H1 (cell line): ENCODE measurements at regions not wholly inside any gene's neighbourhood (a gene's known extent, or its start where the extent isn't known, plus 50 kb on each side); places are given as distances from the start of the nearest gene placed in this dataset.

Source experiments
- CTCF ChIA-PET: fragments of 300-600 bp; sonication (Branson Sonifier 250); formaldehyde crosslinking; loops from one replicate; lab custom pipeline; 2021; ENCODE audit not compliant: partially characterized antibody; lab: Charles Lee
- POLR2A ChIA-PET: fragments of 300-600 bp; sonication (Branson Sonifier 250); formaldehyde crosslinking; loops from one replicate; lab custom pipeline; 2021; ENCODE audit warnings: inconsistent platforms; ENCODE audit not compliant: partially characterized antibody; lab: Charles Lee
- DNase-seq, 2 experiments: peaks; one replicate each; pipeline versions ENCODE4 v3.0.0 to v3.0.0-alpha.2; 2010 to 2022; ENCODE audit warnings: low spot score in 2 of 2, low read depth in 1 of 2, mixed read lengths in 1 of 2
- FAIRE-seq: peaks from 2 replicates; lab custom pipeline; 2011; peaks lifted over from hg19 to GRCh38; lab: Jason Lieb, UNC
- H2AFZ ChIP-seq: 2 replicates; pipeline ENCODE4 v1.8.1; 2012; ENCODE audit warnings: low read length, inconsistent platforms
- H2AK5ac ChIP-seq: 2 replicates; pipeline ENCODE4 v1.6.1; 2013; ENCODE audit warnings: low read depth, low read length
- H2BK120ac ChIP-seq: replicated peaks from 2 replicates; pipeline ENCODE3; 2013; ENCODE audit warnings: low read depth, low read length, inconsistent platforms
- H2BK12ac ChIP-seq: 2 replicates; pipeline ENCODE4 v1.6.1; 2013; ENCODE audit warnings: low read depth, low read length
- H2BK15ac ChIP-seq: 2 replicates; pipeline ENCODE4 v1.6.1; 2013; ENCODE audit warnings: low read length
- H2BK20ac ChIP-seq: 2 replicates; pipeline ENCODE4 v1.6.1; 2013; ENCODE audit warnings: low read length
- H2BK5ac ChIP-seq: 2 replicates; pipeline ENCODE4 v1.6.1; 2013; ENCODE audit warnings: low read depth, low read length
- H3K14ac ChIP-seq: 2 replicates; pipeline ENCODE4 v1.6.1; 2013; ENCODE audit warnings: inconsistent platforms; ENCODE audit not compliant: insufficient read length
- H3K18ac ChIP-seq: 2 replicates; pipeline ENCODE4 v1.6.1; 2013; ENCODE audit warnings: low read length; ENCODE audit errors: extremely low read depth
- H3K23ac ChIP-seq: 2 replicates; pipeline ENCODE4 v1.6.1; 2013; ENCODE audit warnings: inconsistent platforms; ENCODE audit not compliant: insufficient read length
- H3K23me2 ChIP-seq: 2 replicates; pipeline ENCODE4 v1.6.1; 2013; ENCODE audit warnings: low read depth, low read length
- H3K27ac ChIP-seq: 2 replicates; pipeline ENCODE4 v1.6.1; 2011; ENCODE audit warnings: low read depth, low read length, inconsistent platforms
- H3K27me3 ChIP-seq, 4 experiments: replicated peaks in 1 of 4; 1 replicate in 1 of 4; 2 replicates in 3 of 4; pipeline versions ENCODE4 v1.6.1 to v1.8.1; 2011 to 2013; ENCODE audit warnings: low read length in 3 of 4, mild to moderate bottlenecking in 3 of 4, inconsistent platforms in 2 of 4, mixed read lengths in 2 of 4, moderate library complexity in 1 of 4; ENCODE audit not compliant: control insufficient read depth in 3 of 4, insufficient read depth in 3 of 4; ENCODE audit errors: extremely low read depth in 1 of 4
- H3K36me3 ChIP-seq, 4 experiments: 2 replicates each; pipeline versions ENCODE4 v1.6.1 to v1.8.1; 2011 to 2013; ENCODE audit warnings: mild to moderate bottlenecking in 4 of 4, low read length in 3 of 4, moderate library complexity in 2 of 4, control low read depth in 1 of 4, inconsistent platforms in 1 of 4; ENCODE audit not compliant: insufficient read depth in 4 of 4, control insufficient read depth in 2 of 4
- H3K4ac ChIP-seq: replicated peaks from 2 replicates; pipeline ENCODE3; 2013; ENCODE audit warnings: low read length, low read depth, mixed read lengths, inconsistent platforms; ENCODE audit not compliant: insufficient read length
- H3K4me1 ChIP-seq, 4 experiments: replicated peaks in 1 of 4; 1 replicate in 1 of 4; 2 replicates in 3 of 4; pipeline versions ENCODE4 v1.6.1 to v1.8.1; 2011 to 2013; ENCODE audit warnings: low read length in 3 of 4, inconsistent platforms in 2 of 4, mixed read lengths in 1 of 4; ENCODE audit not compliant: insufficient read depth in 4 of 4, control insufficient read depth in 3 of 4
- H3K4me2 ChIP-seq, 2 experiments: 2 replicates each; pipeline versions ENCODE4 v1.6.1 to v1.8.1; 2011 to 2013; ENCODE audit warnings: low read depth in 2 of 2, low read length in 2 of 2, control low read depth in 1 of 2, inconsistent platforms in 1 of 2, mild to moderate bottlenecking in 1 of 2; ENCODE audit not compliant: insufficient read depth in 1 of 2
- H3K4me3 ChIP-seq, 4 experiments: fragments of 200-600, 300-600 bp in 1 of 4; sonication (generic), shearing (Covaris generic), sonication (Bioruptor Twin) in 1 of 4; 2 replicates each; pipeline versions ENCODE4 v1.5.1 to v1.8.1; 2011 to 2016; ENCODE audit warnings: low read length in 4 of 4, low read depth in 3 of 4, control low read depth in 2 of 4, inconsistent platforms in 2 of 4, mild to moderate bottlenecking in 2 of 4, mixed read lengths in 1 of 4, moderate library complexity in 1 of 4; ENCODE audit not compliant: insufficient read depth in 2 of 4; ENCODE audit errors: extremely low read depth in 1 of 4
- H3K56ac ChIP-seq: replicated peaks from 2 replicates; pipeline ENCODE3; 2013; ENCODE audit warnings: low read depth, mild to moderate bottlenecking, mixed read lengths, low read length, inconsistent platforms; ENCODE audit not compliant: insufficient read length
- H3K79me1 ChIP-seq: 2 replicates; pipeline ENCODE4 v1.6.1; 2013; ENCODE audit warnings: low read depth, low read length, control low read depth
- H3K79me2 ChIP-seq, 2 experiments: 2 replicates each; pipeline versions ENCODE4 v1.6.1 to v1.8.1; 2012 to 2013; ENCODE audit warnings: low read length in 2 of 2, mild to moderate bottlenecking in 2 of 2, inconsistent platforms in 1 of 2; ENCODE audit not compliant: insufficient read depth in 2 of 2, control insufficient read depth in 1 of 2
- H3K9ac ChIP-seq, 4 experiments: replicated peaks in 1 of 4; 1 replicate in 1 of 4; 2 replicates in 3 of 4; pipeline versions ENCODE4 v1.6.1 to v1.8.1; 2011 to 2013; ENCODE audit warnings: low read depth in 3 of 4, low read length in 3 of 4, control low read depth in 2 of 4, mild to moderate bottlenecking in 2 of 4, moderate library complexity in 2 of 4, inconsistent platforms in 1 of 4; ENCODE audit errors: extremely low read depth in 1 of 4
- H3K9me3 ChIP-seq, 2 experiments: 2 replicates each; pipeline versions ENCODE4 v1.6.1 to v1.8.1; 2012 to 2013; ENCODE audit warnings: mild to moderate bottlenecking in 2 of 2, moderate library complexity in 2 of 2, control low read depth in 1 of 2, inconsistent platforms in 1 of 2, low read depth in 1 of 2, low read length in 1 of 2, mixed read lengths in 1 of 2; ENCODE audit not compliant: insufficient read depth in 2 of 2
- H4K20me1 ChIP-seq, 2 experiments: replicated peaks in 1 of 2; 2 replicates each; pipeline versions ENCODE3 to v1.8.1; 2011 to 2013; ENCODE audit warnings: inconsistent platforms in 2 of 2, low read length in 2 of 2, mild to moderate bottlenecking in 1 of 2; ENCODE audit not compliant: insufficient read depth in 2 of 2, control insufficient read depth in 1 of 2
- H4K5ac ChIP-seq: 2 replicates; pipeline ENCODE4 v1.6.1; 2013; ENCODE audit warnings: low read length, low read depth, mixed read lengths, inconsistent platforms; ENCODE audit not compliant: insufficient read length
- H4K8ac ChIP-seq: 2 replicates; pipeline ENCODE4 v1.8.0; 2013; ENCODE audit warnings: mild to moderate bottlenecking, moderate library complexity, low read length, inconsistent platforms; ENCODE audit not compliant: insufficient read depth; ENCODE audit errors: extremely low read depth
- H4K91ac ChIP-seq: replicated peaks from 2 replicates; pipeline ENCODE3; 2013; ENCODE audit warnings: low read length, mixed read lengths, inconsistent platforms; ENCODE audit not compliant: insufficient read length
- ASH2L ChIP-seq: fragments of 200-600, 300-600 bp; sonication (generic); IDR thresholded peaks from one replicate; pipeline ENCODE4 v1.7.1; 2017; ENCODE audit warnings: low read length
- CBX5 ChIP-seq: fragments of 300-800, 300-1000 bp; sonication (generic); IDR thresholded peaks from 2 replicates; pipeline ENCODE4 v1.7.1; 2016; ENCODE audit warnings: antibody characterized with exemption, low read length, low read depth
- CHD2 ChIP-seq: IDR thresholded peaks from 2 replicates; pipeline ENCODE4 v1.6.1; 2012; ENCODE audit warnings: low read length, improper control_type of control experiment
- E2F6 ChIP-seq: IDR thresholded peaks from 2 replicates; pipeline ENCODE4 v1.6.1; 2012; ENCODE audit warnings: inconsistent platforms
- RNF2 ChIP-seq: fragments of 200-900, 300-1000 bp; sonication (generic); IDR thresholded peaks from 2 replicates; pipeline ENCODE4 v1.7.1; 2016; ENCODE audit warnings: borderline replicate concordance, low read depth, mild to moderate bottlenecking, antibody characterized with exemption, low read length; ENCODE audit not compliant: poor library complexity, severe bottlenecking; ENCODE audit errors: missing control alignments
- SP4 ChIP-seq: IDR thresholded peaks from 2 replicates; pipeline ENCODE4 v1.6.1; 2012; ENCODE audit warnings: low read length, inconsistent platforms
- TBP ChIP-seq: IDR thresholded peaks from 2 replicates; pipeline ENCODE4 v1.6.1; 2011; ENCODE audit warnings: low read depth, low read length, improper control_type of control experiment
- WGBS, 2 experiments: shearing (Covaris generic) in 1 of 2; methylation state at CpG; one replicate each; pipeline versions ENCODE4 v1.1.6 to v1.1.7; 2013 to 2015; ENCODE audit warnings: low lambda C conversion rate in 2 of 2, mixed read lengths in 2 of 2, inconsistent platforms in 1 of 2, low coverage in 1 of 2, missing lambda C conversion rate in 1 of 2; ENCODE audit not compliant: insufficient replicate concordance in 2 of 2, insufficient coverage in 1 of 2, insufficient read length in 1 of 2; ENCODE audit errors: extremely low coverage in 1 of 2, missing lambda C conversion rate in 1 of 2; 5-methylcytosine and 5-hydroxymethylcytosine counted together

- ChIA-PET CTCF (interaction anchor here (1.6 to 1.7 kb wide), 2 partner anchors 15 kb away, joined by 3 to 13 read pairs; no protein-coding TSS in a partner anchor), POLR2A (no interaction called here)
- Histone ChIP-seq H3K9me3 (no peaks in the 10 kb centered on the region), H3K23ac (no peak overlapping the region), H3K9ac (no peak overlapping the region), H3K4me3 (no peak overlapping the region), H3K79me2 (no peaks in the 10 kb centered on the region), H2AFZ (0 out of 2 replicates have a peak overlapping the region, but pooled peaks have one; percentile 48), H2BK5ac (no peak overlapping the region), H3K36me3 (no peaks in the 10 kb centered on the region), H3K18ac (no peak overlapping the region), H3K27me3 (no peaks in the 10 kb centered on the region), H4K20me1 (no peaks in the 10 kb centered on the region), H4K8ac (no peak overlapping the region), H3K23me2 (no peaks in the 10 kb centered on the region), H3K27ac (no peak overlapping the region), H3K56ac (no peak overlapping the region), H4K5ac (no peak overlapping the region), H3K14ac (no peak overlapping the region), H3K4ac (no peak overlapping the region), H2BK12ac (no peak overlapping the region), H3K4me1 (peaks cover 0 to 5% (median 0%) of the 10 kb centered on the region in 4 experiments; a peak in 1 of 7 replicates), H2AK5ac (no peak overlapping the region), H4K91ac (no peak overlapping the region), H2BK20ac (no peak overlapping the region; the same call in 1 of the 2 replicates), H2BK15ac (no peak overlapping the region), H3K4me2 (no peak overlapping the region), H3K79me1 (no peaks in the 10 kb centered on the region), H2BK120ac (no peak overlapping the region)
- no peak for DNase-seq
- TF ChIP-seq RNF2 (no peak), ASH2L (no peak), CBX5 (no peak), CHD2 (no peak), E2F6 (no peak), TBP (no peak), SP4 (no peak)
- 71% methylated on average over 4 of the region's 4 CpGs; no CpG with 5 or more reads in 1 of the 2 experiments for whole genome bisulfite sequencing, 2 experiments
- no peak for FAIRE-seq
Observed at GRCh38 chr20:54995011-54995410, 519.6 kb downstream of the DOK5 start.
